H1 (cell line): ENCODE measurements at regions not wholly inside any gene's neighbourhood (a gene's known extent, or its start where the extent isn't known, plus 50 kb on each side); places are given as distances from the start of the nearest gene placed in this dataset.

ENCODE experiments used
- CTCF ChIA-PET: fragments of 300-600 bp; sonication (Branson Sonifier 250); formaldehyde crosslinking; loops from one replicate; lab custom pipeline; 2021; ENCODE audit not compliant: partially characterized antibody; lab: Charles Lee
- POLR2A ChIA-PET: fragments of 300-600 bp; sonication (Branson Sonifier 250); formaldehyde crosslinking; loops from one replicate; lab custom pipeline; 2021; ENCODE audit warnings: inconsistent platforms; ENCODE audit not compliant: partially characterized antibody; lab: Charles Lee
- DNase-seq, 2 experiments: peaks; one replicate each; pipeline versions ENCODE4 v3.0.0 to v3.0.0-alpha.2; 2010 to 2022; ENCODE audit warnings: low spot score in 2 of 2, low read depth in 1 of 2, mixed read lengths in 1 of 2
- FAIRE-seq: peaks from 2 replicates; lab custom pipeline; 2011; peaks lifted over from hg19 to GRCh38; lab: Jason Lieb, UNC
- H2AFZ ChIP-seq: 2 replicates; pipeline ENCODE4 v1.8.1; 2012; ENCODE audit warnings: low read length, inconsistent platforms
- H2AK5ac ChIP-seq: 2 replicates; pipeline ENCODE4 v1.6.1; 2013; ENCODE audit warnings: low read depth, low read length
- H2BK120ac ChIP-seq: replicated peaks from 2 replicates; pipeline ENCODE3; 2013; ENCODE audit warnings: low read depth, low read length, inconsistent platforms
- H2BK12ac ChIP-seq: 2 replicates; pipeline ENCODE4 v1.6.1; 2013; ENCODE audit warnings: low read depth, low read length
- H2BK15ac ChIP-seq: 2 replicates; pipeline ENCODE4 v1.6.1; 2013; ENCODE audit warnings: low read length
- H2BK20ac ChIP-seq: 2 replicates; pipeline ENCODE4 v1.6.1; 2013; ENCODE audit warnings: low read length
- H2BK5ac ChIP-seq: 2 replicates; pipeline ENCODE4 v1.6.1; 2013; ENCODE audit warnings: low read depth, low read length
- H3K14ac ChIP-seq: 2 replicates; pipeline ENCODE4 v1.6.1; 2013; ENCODE audit warnings: inconsistent platforms; ENCODE audit not compliant: insufficient read length
- H3K18ac ChIP-seq: 2 replicates; pipeline ENCODE4 v1.6.1; 2013; ENCODE audit warnings: low read length; ENCODE audit errors: extremely low read depth
- H3K23ac ChIP-seq: 2 replicates; pipeline ENCODE4 v1.6.1; 2013; ENCODE audit warnings: inconsistent platforms; ENCODE audit not compliant: insufficient read length
- H3K23me2 ChIP-seq: 2 replicates; pipeline ENCODE4 v1.6.1; 2013; ENCODE audit warnings: low read depth, low read length
- H3K27ac ChIP-seq: 2 replicates; pipeline ENCODE4 v1.6.1; 2011; ENCODE audit warnings: low read depth, low read length, inconsistent platforms
- H3K27me3 ChIP-seq, 4 experiments: replicated peaks in 1 of 4; 1 replicate in 1 of 4; 2 replicates in 3 of 4; pipeline versions ENCODE4 v1.6.1 to v1.8.1; 2011 to 2013; ENCODE audit warnings: low read length in 3 of 4, mild to moderate bottlenecking in 3 of 4, inconsistent platforms in 2 of 4, mixed read lengths in 2 of 4, moderate library complexity in 1 of 4; ENCODE audit not compliant: control insufficient read depth in 3 of 4, insufficient read depth in 3 of 4; ENCODE audit errors: extremely low read depth in 1 of 4
- H3K36me3 ChIP-seq, 4 experiments: 2 replicates each; pipeline versions ENCODE4 v1.6.1 to v1.8.1; 2011 to 2013; ENCODE audit warnings: mild to moderate bottlenecking in 4 of 4, low read length in 3 of 4, moderate library complexity in 2 of 4, control low read depth in 1 of 4, inconsistent platforms in 1 of 4; ENCODE audit not compliant: insufficient read depth in 4 of 4, control insufficient read depth in 2 of 4
- H3K4ac ChIP-seq: replicated peaks from 2 replicates; pipeline ENCODE3; 2013; ENCODE audit warnings: low read length, low read depth, mixed read lengths, inconsistent platforms; ENCODE audit not compliant: insufficient read length
- H3K4me1 ChIP-seq, 4 experiments: replicated peaks in 1 of 4; 1 replicate in 1 of 4; 2 replicates in 3 of 4; pipeline versions ENCODE4 v1.6.1 to v1.8.1; 2011 to 2013; ENCODE audit warnings: low read length in 3 of 4, inconsistent platforms in 2 of 4, mixed read lengths in 1 of 4; ENCODE audit not compliant: insufficient read depth in 4 of 4, control insufficient read depth in 3 of 4
- H3K4me2 ChIP-seq, 2 experiments: 2 replicates each; pipeline versions ENCODE4 v1.6.1 to v1.8.1; 2011 to 2013; ENCODE audit warnings: low read depth in 2 of 2, low read length in 2 of 2, control low read depth in 1 of 2, inconsistent platforms in 1 of 2, mild to moderate bottlenecking in 1 of 2; ENCODE audit not compliant: insufficient read depth in 1 of 2
- H3K4me3 ChIP-seq, 4 experiments: fragments of 200-600, 300-600 bp in 1 of 4; sonication (generic), shearing (Covaris generic), sonication (Bioruptor Twin) in 1 of 4; 2 replicates each; pipeline versions ENCODE4 v1.5.1 to v1.8.1; 2011 to 2016; ENCODE audit warnings: low read length in 4 of 4, low read depth in 3 of 4, control low read depth in 2 of 4, inconsistent platforms in 2 of 4, mild to moderate bottlenecking in 2 of 4, mixed read lengths in 1 of 4, moderate library complexity in 1 of 4; ENCODE audit not compliant: insufficient read depth in 2 of 4; ENCODE audit errors: extremely low read depth in 1 of 4
- H3K56ac ChIP-seq: replicated peaks from 2 replicates; pipeline ENCODE3; 2013; ENCODE audit warnings: low read depth, mild to moderate bottlenecking, mixed read lengths, low read length, inconsistent platforms; ENCODE audit not compliant: insufficient read length
- H3K79me1 ChIP-seq: 2 replicates; pipeline ENCODE4 v1.6.1; 2013; ENCODE audit warnings: low read depth, low read length, control low read depth
- H3K79me2 ChIP-seq, 2 experiments: 2 replicates each; pipeline versions ENCODE4 v1.6.1 to v1.8.1; 2012 to 2013; ENCODE audit warnings: low read length in 2 of 2, mild to moderate bottlenecking in 2 of 2, inconsistent platforms in 1 of 2; ENCODE audit not compliant: insufficient read depth in 2 of 2, control insufficient read depth in 1 of 2
- H3K9ac ChIP-seq, 4 experiments: replicated peaks in 1 of 4; 1 replicate in 1 of 4; 2 replicates in 3 of 4; pipeline versions ENCODE4 v1.6.1 to v1.8.1; 2011 to 2013; ENCODE audit warnings: low read depth in 3 of 4, low read length in 3 of 4, control low read depth in 2 of 4, mild to moderate bottlenecking in 2 of 4, moderate library complexity in 2 of 4, inconsistent platforms in 1 of 4; ENCODE audit errors: extremely low read depth in 1 of 4
- H3K9me3 ChIP-seq, 2 experiments: 2 replicates each; pipeline versions ENCODE4 v1.6.1 to v1.8.1; 2012 to 2013; ENCODE audit warnings: mild to moderate bottlenecking in 2 of 2, moderate library complexity in 2 of 2, control low read depth in 1 of 2, inconsistent platforms in 1 of 2, low read depth in 1 of 2, low read length in 1 of 2, mixed read lengths in 1 of 2; ENCODE audit not compliant: insufficient read depth in 2 of 2
- H4K20me1 ChIP-seq, 2 experiments: replicated peaks in 1 of 2; 2 replicates each; pipeline versions ENCODE3 to v1.8.1; 2011 to 2013; ENCODE audit warnings: inconsistent platforms in 2 of 2, low read length in 2 of 2, mild to moderate bottlenecking in 1 of 2; ENCODE audit not compliant: insufficient read depth in 2 of 2, control insufficient read depth in 1 of 2
- H4K5ac ChIP-seq: 2 replicates; pipeline ENCODE4 v1.6.1; 2013; ENCODE audit warnings: low read length, low read depth, mixed read lengths, inconsistent platforms; ENCODE audit not compliant: insufficient read length
- H4K8ac ChIP-seq: 2 replicates; pipeline ENCODE4 v1.8.0; 2013; ENCODE audit warnings: mild to moderate bottlenecking, moderate library complexity, low read length, inconsistent platforms; ENCODE audit not compliant: insufficient read depth; ENCODE audit errors: extremely low read depth
- H4K91ac ChIP-seq: replicated peaks from 2 replicates; pipeline ENCODE3; 2013; ENCODE audit warnings: low read length, mixed read lengths, inconsistent platforms; ENCODE audit not compliant: insufficient read length
- FOSL1 ChIP-seq: IDR thresholded peaks from 2 replicates; pipeline ENCODE4 v1.6.1; 2011; ENCODE audit warnings: mild to moderate bottlenecking, low read depth, low read length, moderate library complexity; ENCODE audit not compliant: insufficient read depth
- RAD21 ChIP-seq, 2 experiments: IDR thresholded peaks in 1 of 2; conservative IDR thresholded peaks in 1 of 2; 2 replicates each; pipeline ENCODE4 v1.6.1; 2011; ENCODE audit warnings: low read depth in 2 of 2, low read length in 2 of 2, improper control_type of control experiment in 1 of 2, inconsistent platforms in 1 of 2, mild to moderate bottlenecking in 1 of 2, moderate library complexity in 1 of 2
- SIN3A ChIP-seq, 2 experiments: IDR thresholded peaks in 1 of 2; conservative IDR thresholded peaks in 1 of 2; 2 replicates each; pipeline ENCODE4 v1.6.1; 2011 to 2012; ENCODE audit warnings: low read length in 2 of 2, improper control_type of control experiment in 1 of 2, low read depth in 1 of 2, mild to moderate bottlenecking in 1 of 2
- TEAD4 ChIP-seq: IDR thresholded peaks from 2 replicates; pipeline ENCODE4 v1.6.1; 2012; ENCODE audit warnings: low read depth, low read length, inconsistent platforms, mixed read lengths
- WGBS, 2 experiments: shearing (Covaris generic) in 1 of 2; methylation state at CpG; one replicate each; pipeline versions ENCODE4 v1.1.6 to v1.1.7; 2013 to 2015; ENCODE audit warnings: low lambda C conversion rate in 2 of 2, mixed read lengths in 2 of 2, inconsistent platforms in 1 of 2, low coverage in 1 of 2, missing lambda C conversion rate in 1 of 2; ENCODE audit not compliant: insufficient replicate concordance in 2 of 2, insufficient coverage in 1 of 2, insufficient read length in 1 of 2; ENCODE audit errors: extremely low coverage in 1 of 2, missing lambda C conversion rate in 1 of 2; 5-methylcytosine and 5-hydroxymethylcytosine counted together
- TF ChIP-seq, protein P1 (sequence below), 3 experiments: IDR thresholded peaks; 1 replicate in 2 of 3; 2 replicates in 1 of 3; pipeline versions ENCODE4 v1.5.1 to v1.6.1; 2011; ENCODE audit warnings: low read length in 3 of 3, mild to moderate bottlenecking in 3 of 3, inconsistent platforms in 2 of 3, low read depth in 1 of 3, moderate library complexity in 1 of 3; ENCODE audit not compliant: insufficient read depth in 1 of 3; ENCODE audit errors: control extremely low read depth in 1 of 3

DNA sequence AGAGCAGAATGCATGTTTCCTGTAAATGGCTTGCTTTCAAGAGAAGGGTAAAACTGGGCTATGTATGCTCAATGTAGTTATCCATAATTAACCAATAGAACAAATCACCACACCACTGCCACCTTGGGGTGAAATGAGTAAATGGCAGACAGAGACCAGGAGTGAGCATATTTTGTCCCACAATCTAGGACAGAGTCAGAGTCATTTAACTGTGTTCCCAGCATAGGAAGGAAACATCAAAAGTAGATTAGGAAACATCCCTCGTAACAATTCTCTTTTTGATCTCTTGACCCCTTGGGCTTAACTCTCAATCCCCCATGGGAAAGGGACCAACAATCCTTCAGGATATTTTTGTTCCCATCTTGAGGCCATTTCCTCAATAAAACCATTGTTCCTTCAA lies 224.8 kb downstream of the NHLRC3 start:
- no peak overlapping the region for H4K5ac ChIP-seq
- H3K14ac ChIP-seq = no peak overlapping the region
- H3K36me3 ChIP-seq = no peaks in the 10 kb centered on the region
- H3K9me3 ChIP-seq = peaks cover 0 to 3% of the 10 kb centered on the region in 2 experiments; a peak in 1 of 4 replicates
- H2BK12ac ChIP-seq = no peak overlapping the region
- no peak overlapping the region for H2BK20ac ChIP-seq
- H3K27me3 ChIP-seq = no peaks in the 10 kb centered on the region
- H3K18ac ChIP-seq = no peak overlapping the region
- no peak overlapping the region for H3K4me2 ChIP-seq
- H4K8ac ChIP-seq = no peak overlapping the region
- FAIRE-seq (peak; percentile 93), DNase-seq (peak in 1 of 2 experiments; percentile 67)
- H3K4ac ChIP-seq = no peak overlapping the region
- no peak overlapping the region for H4K91ac ChIP-seq
- no peak overlapping the region for H2BK5ac ChIP-seq
- H3K9ac ChIP-seq = no peak overlapping the region
- H3K79me1 ChIP-seq = no peaks in the 10 kb centered on the region
- no peaks in the 10 kb centered on the region for H3K23me2 ChIP-seq
- H4K20me1 ChIP-seq = no peaks in the 10 kb centered on the region
- ChIA-PET POLR2A (no interaction called here), CTCF (interaction anchor here (0.5 to 3.2 kb wide), 21 partner anchors 10 to 356 kb away, joined by 3 to 12 read pairs (median 4); no protein-coding TSS in a partner anchor)
- H2AFZ ChIP-seq = no peak overlapping the region
- no peak overlapping the region for H3K56ac ChIP-seq
- no peak overlapping the region for H2BK15ac ChIP-seq
- TF ChIP-seq TEAD4 = no peak
- TF ChIP-seq RAD21 (IDR thresholded peaks at IDR 0.05 in 1 of 2, conservative IDR thresholded peaks at IDR 0.05 in 1 of 2; ENCODE audit: low read depth in 2 of 2, low read length in 2 of 2) = peak; percentile 80 to 81
- TF ChIP-seq FOSL1 = no peak
- TF ChIP-seq, protein P1, sequence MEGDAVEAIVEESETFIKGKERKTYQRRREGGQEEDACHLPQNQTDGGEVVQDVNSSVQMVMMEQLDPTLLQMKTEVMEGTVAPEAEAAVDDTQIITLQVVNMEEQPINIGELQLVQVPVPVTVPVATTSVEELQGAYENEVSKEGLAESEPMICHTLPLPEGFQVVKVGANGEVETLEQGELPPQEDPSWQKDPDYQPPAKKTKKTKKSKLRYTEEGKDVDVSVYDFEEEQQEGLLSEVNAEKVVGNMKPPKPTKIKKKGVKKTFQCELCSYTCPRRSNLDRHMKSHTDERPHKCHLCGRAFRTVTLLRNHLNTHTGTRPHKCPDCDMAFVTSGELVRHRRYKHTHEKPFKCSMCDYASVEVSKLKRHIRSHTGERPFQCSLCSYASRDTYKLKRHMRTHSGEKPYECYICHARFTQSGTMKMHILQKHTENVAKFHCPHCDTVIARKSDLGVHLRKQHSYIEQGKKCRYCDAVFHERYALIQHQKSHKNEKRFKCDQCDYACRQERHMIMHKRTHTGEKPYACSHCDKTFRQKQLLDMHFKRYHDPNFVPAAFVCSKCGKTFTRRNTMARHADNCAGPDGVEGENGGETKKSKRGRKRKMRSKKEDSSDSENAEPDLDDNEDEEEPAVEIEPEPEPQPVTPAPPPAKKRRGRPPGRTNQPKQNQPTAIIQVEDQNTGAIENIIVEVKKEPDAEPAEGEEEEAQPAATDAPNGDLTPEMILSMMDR (IDR thresholded peaks at IDR 0.05; ENCODE audit: control extremely low read depth in 1 of 3, insufficient read depth in 1 of 3, low read depth in 1 of 3, low read length in 3 of 3) = peak in 2 of 3 experiments; percentile 71 to 84; a peak in 3 of 4 replicates
- no peak for TF ChIP-seq SIN3A (conservative IDR thresholded peaks at IDR 0.05 in 1 of 2, IDR thresholded peaks at IDR 0.05 in 1 of 2; ENCODE audit: low read depth in 1 of 2, low read length in 2 of 2)
- H2AK5ac ChIP-seq = no peak overlapping the region
- H3K23ac ChIP-seq = no peak overlapping the region
- H3K79me2 ChIP-seq = no peaks in the 10 kb centered on the region
- H3K27ac ChIP-seq = no peak overlapping the region
- WGBS, 2 experiments = 60% methylated on average over 1 of the region's 1 CpG; no CpG with 5 or more reads in 1 of the 2 experiments
- H3K4me3 ChIP-seq = no peak overlapping the region
- no peak overlapping the region for H2BK120ac ChIP-seq
- no peaks in the 10 kb centered on the region for H3K4me1 ChIP-seq
